ENCODE measurements at regions not wholly inside any gene's neighbourhood (a gene's known extent, or its start where the extent isn't known, plus 50 kb on each side); places are given as distances from the start of the nearest gene placed in this dataset.

- DNase-seq (ENCODE audit: low read depth) = no peak
- H3K4me3 ChIP-seq (ENCODE audit: low read depth, low read length) = no peak overlapping the region
- TF ChIP-seq CTCF (IDR thresholded peaks at IDR 0.05; ENCODE audit: low read depth, low read length, missing control alignments) = no peak
Observed at GRCh38 chr15:56804938-56805337, 71.6 kb upstream of the ZNF280D start.

GRCh38 chr15:56804279-56804678 is 71.0 kb upstream of the ZNF280D start:
- no peak for DNase-seq (ENCODE audit: low read depth)
- TF ChIP-seq CTCF (IDR thresholded peaks at IDR 0.05; ENCODE audit: low read depth, low read length, missing control alignments) = no peak
- H3K4me3 ChIP-seq (ENCODE audit: low read depth, low read length) = no peak overlapping the region

- no peak for DNase-seq (ENCODE audit: low read depth)
- TF ChIP-seq CTCF (IDR thresholded peaks at IDR 0.05; ENCODE audit: low read depth, low read length, missing control alignments) = no peak
- H3K4me3 ChIP-seq (ENCODE audit: low read depth, low read length) = no peak overlapping the region
Observed at GRCh38 chr15:56802161-56802560, 68.9 kb upstream of the ZNF280D start.

- DNase-seq (ENCODE audit: low read depth) = peak; percentile 46
- no peak overlapping the region for H3K4me3 ChIP-seq (ENCODE audit: low read depth, low read length)
- TF ChIP-seq CTCF (IDR thresholded peaks at IDR 0.05; ENCODE audit: low read depth, low read length, missing control alignments) = no peak
Observed at GRCh38 chr15:56798639-56799038, 65.3 kb upstream of the ZNF280D start.

- no peak for DNase-seq (ENCODE audit: low read depth)
- TF ChIP-seq CTCF (IDR thresholded peaks at IDR 0.05; ENCODE audit: low read depth, low read length, missing control alignments) = no peak
- H3K4me3 ChIP-seq (ENCODE audit: low read depth, low read length) = no peak overlapping the region
Observed at GRCh38 chr15:56797720-56798275, 64.5 kb upstream of the ZNF280D start.

- no peak for DNase-seq (ENCODE audit: low read depth)
- TF ChIP-seq CTCF (IDR thresholded peaks at IDR 0.05; ENCODE audit: low read depth, low read length, missing control alignments) = no peak
- no peak overlapping the region for H3K4me3 ChIP-seq (ENCODE audit: low read depth, low read length)
Observed at GRCh38 chr15:56795502-56795901, 62.2 kb upstream of the ZNF280D start.

- DNase-seq (ENCODE audit: low read depth) = no peak
- no peak overlapping the region for H3K4me3 ChIP-seq (ENCODE audit: low read depth, low read length)
- TF ChIP-seq CTCF (IDR thresholded peaks at IDR 0.05; ENCODE audit: low read depth, low read length, missing control alignments) = no peak
Observed at GRCh38 chr15:56794553-56795329, 61.4 kb upstream of the ZNF280D start.
